ENCODE measurements at regions not wholly inside any gene's neighbourhood (a gene's known extent, or its start where the extent isn't known, plus 50 kb on each side); places are given as distances from the start of the nearest gene placed in this dataset.

DNA sequence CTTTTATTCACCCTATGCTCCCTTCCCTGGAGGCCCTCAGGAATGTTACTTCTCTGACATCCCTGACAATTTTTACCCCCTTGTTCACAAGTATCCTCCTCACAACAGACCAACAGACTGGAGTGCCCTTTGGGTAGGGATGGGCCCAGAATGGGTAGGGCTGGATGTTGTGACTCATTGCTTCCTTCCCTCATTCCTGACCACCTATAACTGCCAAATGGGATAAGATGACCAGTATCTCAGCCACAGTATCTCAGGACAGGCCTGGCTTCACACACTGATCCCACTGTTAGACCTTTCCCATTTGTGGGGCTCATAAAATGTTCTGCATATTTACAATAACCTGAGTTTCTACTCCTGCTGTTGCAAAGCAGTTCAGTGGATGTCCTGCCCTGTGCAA, 223.0 kb upstream of the LRFN2 start:
- TF ChIP-seq TAF1 (IDR thresholded peaks at IDR 0.05; ENCODE audit: borderline replicate concordance, insufficient read depth, low read length) (no peak), POLR2AphosphoS5 (IDR thresholded peaks at IDR 0.05; ENCODE audit: low read depth, low read length) (no peak), FOXP2 (optimal IDR thresholded peaks at IDR 0.05; ENCODE audit: borderline replicate concordance, extremely low read depth, extremely low read length, insufficient read depth) (no peak), SIN3A (IDR thresholded peaks at IDR 0.05; ENCODE audit: borderline replicate concordance, insufficient read depth, low read length) (no peak)

Measured in PFSK-1 (cell line).